Caco-2 (cell line): ENCODE measurements at regions not wholly inside any gene's neighbourhood (a gene's known extent, or its start where the extent isn't known, plus 50 kb on each side); places are given as distances from the start of the nearest gene placed in this dataset.

Source experiments
- BruUV-seq: library from RNA; stranded (reverse); fragments of 400-500 nt; replicated peaks from 2 replicates; lab custom pipeline; 2021; lab: Mats Ljungman, UMichigan
- CTCF ChIA-PET: fragments of 300-600 bp; sonication (Branson Sonifier 250); formaldehyde crosslinking; loops from one replicate; lab custom pipeline; 2022; ENCODE audit warnings: antibody characterized with exemption; lab: Charles Lee
- POLR2A ChIA-PET: fragments of 300-600 bp; sonication (Branson Sonifier 250); formaldehyde crosslinking; loops from one replicate; lab custom pipeline; 2022; ENCODE audit warnings: antibody characterized with exemption; lab: Charles Lee
- DNase-seq, 2 experiments: peaks; one replicate each; pipeline versions ENCODE4 v3.0.0 to v3.0.0-alpha.2; 2020 to 2022
- H3K27me3 ChIP-seq: replicated peaks from 2 replicates; pipeline ENCODE4 v1.6.0; 2011; ENCODE audit warnings: low read length; ENCODE audit not compliant: control insufficient read depth, insufficient read depth
- H3K36me3 ChIP-seq: 2 replicates; pipeline ENCODE4 v1.5.1; 2011; ENCODE audit warnings: low read length; ENCODE audit not compliant: control insufficient read depth, insufficient read depth
- H3K4me1 ChIP-seq: fragments of 250-450 bp; sonication (Bioruptor Pico); 2 replicates; pipeline ENCODE4 v1.5.1; 2020; ENCODE audit warnings: mild to moderate bottlenecking
- H3K4me3 ChIP-seq: 2 replicates; pipeline ENCODE4 v1.5.1; 2011; ENCODE audit warnings: low read depth, mild to moderate bottlenecking, control low read depth, low read length
- H3K9me3 ChIP-seq: fragments of 250-450 bp; sonication (Bioruptor Pico); 2 replicates; pipeline ENCODE4 v1.5.1; 2020; ENCODE audit warnings: mild to moderate bottlenecking, moderate library complexity
- H3K27ac Mint-ChIP-seq: one replicate; pipeline ENCODE4 v1.8.0; 2022; ENCODE audit warnings: mixed read lengths; ENCODE audit not compliant: unreplicated experiment
- H3K27me3 Mint-ChIP-seq: one replicate; pipeline ENCODE4 v1.8.0; 2022; ENCODE audit warnings: mixed read lengths; ENCODE audit not compliant: insufficient read depth, unreplicated experiment
- H3K36me3 Mint-ChIP-seq: one replicate; pipeline ENCODE4 v1.8.0; 2022; ENCODE audit warnings: mild to moderate bottlenecking, mixed read lengths; ENCODE audit not compliant: insufficient read depth, unreplicated experiment
- H3K4me1 Mint-ChIP-seq: one replicate; pipeline ENCODE4 v1.8.0; 2022; ENCODE audit warnings: low read depth, mixed read lengths; ENCODE audit not compliant: unreplicated experiment
- H3K4me3 Mint-ChIP-seq: one replicate; pipeline ENCODE4 v1.8.0; 2022; ENCODE audit warnings: mild to moderate bottlenecking, moderate library complexity, mixed read lengths; ENCODE audit not compliant: unreplicated experiment
- H3K9me3 Mint-ChIP-seq: one replicate; pipeline ENCODE4 v1.8.0; 2022; ENCODE audit warnings: mixed read lengths; ENCODE audit not compliant: unreplicated experiment
- intact Hi-C: fragments of 100-400 bp; cut with micrococcal nuclease; formaldehyde crosslinking; loops from one replicate; pipeline ENCODE4 v1.10.0; 2022; ENCODE audit not compliant: unreplicated experiment
- TF ChIP-seq, protein P1 (sequence below), 2 experiments: fragments of 200-600 bp in 1 of 2; IDR thresholded peaks; 1 replicate in 1 of 2; 2 replicates in 1 of 2; pipeline versions ENCODE4 v1.5.1 to v1.8.0; 2011 to 2022; ENCODE audit warnings: antibody characterized with exemption in 1 of 2, control low read depth in 1 of 2, inconsistent platforms in 1 of 2, low read depth in 1 of 2, low read length in 1 of 2, mild to moderate bottlenecking in 1 of 2, moderate library complexity in 1 of 2; ENCODE audit not compliant: insufficient read depth in 1 of 2, severe bottlenecking in 1 of 2, unreplicated experiment in 1 of 2

DNA sequence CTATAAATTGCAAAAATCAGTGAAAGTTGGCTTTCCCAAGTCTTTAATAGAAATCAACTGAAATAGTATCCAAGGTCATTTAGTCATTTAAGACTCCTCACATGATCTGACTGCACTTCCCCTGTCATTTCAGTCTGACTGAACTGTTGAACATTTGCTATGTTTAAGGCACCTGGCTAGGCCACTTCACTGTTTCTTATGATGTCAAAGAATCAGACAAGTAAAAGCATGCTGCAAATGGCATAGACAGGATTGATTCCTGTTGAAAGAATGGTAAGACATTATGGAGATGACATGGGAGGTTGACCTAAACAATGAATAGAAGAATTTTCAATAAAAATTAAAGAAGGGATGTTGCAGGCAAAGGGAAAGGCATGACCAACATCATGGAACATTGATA lies 502.1 kb downstream of the NFIB start:
- intact Hi-C loops: no loop called here
- CTCF ChIA-PET: no interaction called here
- Histone ChIP-seq H3K4me3 (no peak overlapping the region), H3K4me1 (no peaks in the 10 kb centered on the region), H3K9me3 (no peaks in the 10 kb centered on the region), H3K27me3 (no peaks in the 10 kb centered on the region), H3K36me3 (no peaks in the 10 kb centered on the region)
- Mint-ChIP-seq H3K36me3 (no peaks in the 10 kb centered on the region), H3K4me3 (no peak overlapping the region), H3K27me3 (no peaks in the 10 kb centered on the region), H3K27ac (no peak overlapping the region), H3K9me3 (no peaks in the 10 kb centered on the region), H3K4me1 (no peaks in the 10 kb centered on the region)
- DNase-seq: no peak
- BruUV-seq: no TSS peak
- POLR2A ChIA-PET: no interaction called here
- TF ChIP-seq, protein P1, sequence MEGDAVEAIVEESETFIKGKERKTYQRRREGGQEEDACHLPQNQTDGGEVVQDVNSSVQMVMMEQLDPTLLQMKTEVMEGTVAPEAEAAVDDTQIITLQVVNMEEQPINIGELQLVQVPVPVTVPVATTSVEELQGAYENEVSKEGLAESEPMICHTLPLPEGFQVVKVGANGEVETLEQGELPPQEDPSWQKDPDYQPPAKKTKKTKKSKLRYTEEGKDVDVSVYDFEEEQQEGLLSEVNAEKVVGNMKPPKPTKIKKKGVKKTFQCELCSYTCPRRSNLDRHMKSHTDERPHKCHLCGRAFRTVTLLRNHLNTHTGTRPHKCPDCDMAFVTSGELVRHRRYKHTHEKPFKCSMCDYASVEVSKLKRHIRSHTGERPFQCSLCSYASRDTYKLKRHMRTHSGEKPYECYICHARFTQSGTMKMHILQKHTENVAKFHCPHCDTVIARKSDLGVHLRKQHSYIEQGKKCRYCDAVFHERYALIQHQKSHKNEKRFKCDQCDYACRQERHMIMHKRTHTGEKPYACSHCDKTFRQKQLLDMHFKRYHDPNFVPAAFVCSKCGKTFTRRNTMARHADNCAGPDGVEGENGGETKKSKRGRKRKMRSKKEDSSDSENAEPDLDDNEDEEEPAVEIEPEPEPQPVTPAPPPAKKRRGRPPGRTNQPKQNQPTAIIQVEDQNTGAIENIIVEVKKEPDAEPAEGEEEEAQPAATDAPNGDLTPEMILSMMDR (IDR thresholded peaks at IDR 0.05; ENCODE audit: insufficient read depth in 1 of 2, low read depth in 1 of 2, low read length in 1 of 2, severe bottlenecking in 1 of 2, unreplicated experiment in 1 of 2): no peak

DNA sequence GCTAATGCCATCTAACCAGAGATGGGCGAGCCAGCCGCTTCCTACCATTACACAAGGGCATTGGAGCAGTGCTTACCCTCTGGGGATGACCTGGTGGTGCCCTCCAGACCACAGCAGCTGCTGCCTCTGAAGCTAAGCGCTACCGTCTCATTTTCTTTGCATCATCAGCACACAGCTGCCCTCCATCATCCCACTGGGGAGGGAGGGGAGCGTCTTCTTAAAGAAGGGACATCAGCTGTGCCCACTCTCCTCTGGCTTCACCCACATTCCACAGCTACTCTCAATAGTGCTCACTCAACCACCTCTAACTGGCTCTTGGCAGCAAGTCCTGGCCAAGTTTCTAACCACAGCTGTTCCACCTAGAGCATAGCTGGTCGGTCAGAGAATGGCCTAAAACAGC lies 503.4 kb downstream of the NFIB start:
- BruUV-seq: no TSS peak
- POLR2A ChIA-PET: interaction anchor here (0.6 kb wide), 1 partner anchor 122 kb away, joined by 4 read pairs; no protein-coding TSS in a partner anchor

DNA sequence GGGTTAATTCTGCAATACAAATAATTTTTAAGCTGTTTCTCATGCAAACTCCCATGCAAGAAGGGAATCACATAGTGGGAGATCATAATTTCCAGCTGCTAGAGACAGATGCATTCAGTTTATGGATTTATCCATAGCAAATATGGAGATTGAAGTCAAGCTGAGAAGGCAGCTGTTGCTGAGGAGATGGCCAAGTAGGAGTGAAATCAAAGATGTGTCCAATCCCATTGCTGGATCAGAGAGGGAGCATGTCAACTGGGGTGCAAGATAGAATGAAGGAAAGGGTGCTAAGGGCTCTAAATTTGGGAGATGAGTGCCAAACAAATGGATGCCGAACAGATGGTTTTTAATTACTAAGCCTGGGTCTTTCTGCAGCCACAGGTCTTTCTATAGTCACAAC lies 504.5 kb downstream of the NFIB start:
- ChIA-PET POLR2A (no interaction called here), CTCF (no interaction called here)
- no TSS peak for BruUV-seq
- TF ChIP-seq, protein P1 (IDR thresholded peaks at IDR 0.05; ENCODE audit: insufficient read depth in 1 of 2, low read depth in 1 of 2, low read length in 1 of 2, severe bottlenecking in 1 of 2, unreplicated experiment in 1 of 2): no peak
- no peak overlapping the region for H3K4me3 Mint-ChIP-seq
- intact Hi-C loops: no loop called here
- Histone ChIP-seq H3K36me3 (no peaks in the 10 kb centered on the region), H3K9me3 (no peaks in the 10 kb centered on the region), H3K4me1 (no peaks in the 10 kb centered on the region), H3K4me3 (no peak overlapping the region), H3K27me3 (no peaks in the 10 kb centered on the region)
- no peak for DNase-seq
- H3K9me3 Mint-ChIP-seq: no peaks in the 10 kb centered on the region
- no peaks in the 10 kb centered on the region for H3K4me1 Mint-ChIP-seq
- H3K36me3 Mint-ChIP-seq: no peaks in the 10 kb centered on the region
- no peak overlapping the region for H3K27ac Mint-ChIP-seq
- no peaks in the 10 kb centered on the region for H3K27me3 Mint-ChIP-seq

More for the DNA sequence above, 503.4 kb downstream of the NFIB start:
- Mint-ChIP-seq H3K4me1 (no peaks in the 10 kb centered on the region), H3K4me3 (no peak overlapping the region), H3K27ac (no peak overlapping the region), H3K27me3 (no peaks in the 10 kb centered on the region), H3K36me3 (no peaks in the 10 kb centered on the region), H3K9me3 (no peaks in the 10 kb centered on the region)
- H3K4me1 ChIP-seq: no peaks in the 10 kb centered on the region
- TF ChIP-seq, protein P1 (IDR thresholded peaks at IDR 0.05; ENCODE audit: insufficient read depth in 1 of 2, low read depth in 1 of 2, low read length in 1 of 2, severe bottlenecking in 1 of 2, unreplicated experiment in 1 of 2): no peak
- no peak overlapping the region for H3K4me3 ChIP-seq
- CTCF ChIA-PET: no interaction called here
- intact Hi-C loops: no loop called here
- DNase-seq: no peak
- H3K36me3 ChIP-seq: no peaks in the 10 kb centered on the region
- no peaks in the 10 kb centered on the region for H3K27me3 ChIP-seq
- no peaks in the 10 kb centered on the region for H3K9me3 ChIP-seq
